Neural progenitor cell (in vitro differentiated cells): ENCODE measurements at regions not wholly inside any gene's neighbourhood (a gene's known extent, or its start where the extent isn't known, plus 50 kb on each side); places are given as distances from the start of the nearest gene placed in this dataset.

Experiments used
- CTCF ChIP-seq: fragments of 200-600 bp; sonication (generic); IDR thresholded peaks from 2 replicates; pipeline ENCODE4 v1.5.1; 2017; ENCODE audit warnings: antibody characterized with exemption, mild to moderate bottlenecking
- EZH2 ChIP-seq: fragments of 200-600 bp; sonication (generic); IDR thresholded peaks from 2 replicates; pipeline ENCODE4 v1.6.1; 2017; ENCODE audit warnings: antibody characterized with exemption, mild to moderate bottlenecking, moderate library complexity

GRCh38 chr12:111251058-111251730 lies 117.7 kb downstream of the PHETA1 start:
- TF ChIP-seq CTCF (no peak), EZH2 (no peak)
